Endothelial cell of umbilical vein (primary cell): ENCODE measurements at regions not wholly inside any gene's neighbourhood (a gene's known extent, or its start where the extent isn't known, plus 50 kb on each side); places are given as distances from the start of the nearest gene placed in this dataset.

Experiments
- BruUV-seq: library from RNA; stranded (reverse); fragments of 400-500 nt; replicated peaks from 2 replicates; lab custom pipeline; 2021; lab: Mats Ljungman, UMichigan
- CTCF ChIA-PET: fragments of 300-600, 350-600 bp; sonication (Branson Sonifier 250); formaldehyde crosslinking; loops from one replicate; lab custom pipeline; 2021; ENCODE audit warnings: antibody characterized with exemption, inconsistent platforms; lab: Charles Lee
- POLR2A ChIA-PET: fragments of 300-600, 350-600 bp; sonication (Branson Sonifier 250); formaldehyde crosslinking; loops from one replicate; lab custom pipeline; 2021; ENCODE audit warnings: antibody characterized with exemption, inconsistent platforms; lab: Charles Lee
- DNase-seq: peaks from one replicate; pipeline ENCODE4 v3.0.0-alpha.2; 2011; ENCODE audit warnings: low read depth, low spot score
- FAIRE-seq: peaks from 2 replicates; lab custom pipeline; 2011; peaks lifted over from hg19 to GRCh38; lab: Jason Lieb, UNC
- H2AFZ ChIP-seq: 2 replicates; pipeline ENCODE4 v1.6.0; 2012; ENCODE audit warnings: low read depth, low read length, control low read depth, inconsistent platforms
- H3K27ac ChIP-seq: 2 replicates; pipeline ENCODE4 v1.5.1; 2011; ENCODE audit warnings: low read depth, mild to moderate bottlenecking, control low read depth, low read length, moderate library complexity; ENCODE audit not compliant: insufficient read depth
- H3K27me3 ChIP-seq, 2 experiments: 2 replicates each; pipeline versions ENCODE4 v1.6.0 to v1.6.1; 2011; ENCODE audit warnings: low read length in 2 of 2, mixed read lengths in 1 of 2; ENCODE audit not compliant: control insufficient read depth in 2 of 2, insufficient read depth in 2 of 2
- H3K36me3 ChIP-seq, 2 experiments: 2 replicates in 1 of 2; 3 replicates in 1 of 2; pipeline ENCODE4 v1.5.1; 2011; ENCODE audit warnings: low read length in 2 of 2, mild to moderate bottlenecking in 1 of 2, moderate library complexity in 1 of 2; ENCODE audit not compliant: control insufficient read depth in 2 of 2, insufficient read depth in 2 of 2; ENCODE audit errors: extremely low read depth in 1 of 2
- H3K4me1 ChIP-seq: 3 replicates; pipeline ENCODE4 v1.5.1; 2011; ENCODE audit warnings: mild to moderate bottlenecking, low read length; ENCODE audit not compliant: control insufficient read depth, insufficient read depth; ENCODE audit errors: extremely low read depth
- H3K4me2 ChIP-seq: 2 replicates; pipeline ENCODE4 v1.6.1; 2011; ENCODE audit warnings: low read length, control low read depth, mixed read lengths; ENCODE audit not compliant: insufficient read depth
- H3K4me3 ChIP-seq, 3 experiments: fragments of 200-600 bp in 1 of 3; sonication (generic), shearing (Covaris generic) in 1 of 3; replicated peaks in 1 of 3; 2 replicates each; pipeline ENCODE4 v1.5.1; 2011 to 2016; ENCODE audit warnings: control low read depth in 3 of 3, low read length in 3 of 3, mild to moderate bottlenecking in 2 of 3, inconsistent platforms in 1 of 3, low read depth in 1 of 3, moderate library complexity in 1 of 3; ENCODE audit not compliant: insufficient read depth in 1 of 3
- H3K79me2 ChIP-seq: 2 replicates; pipeline ENCODE4 v1.6.0; 2012; ENCODE audit warnings: low read length, inconsistent platforms; ENCODE audit not compliant: control insufficient read depth, insufficient read depth
- H3K9ac ChIP-seq: replicated peaks from 2 replicates; pipeline ENCODE3; 2011; ENCODE audit warnings: low read length, control low read depth; ENCODE audit not compliant: insufficient read depth; ENCODE audit errors: extremely low read depth
- H3K9me1 ChIP-seq: replicated peaks from 3 replicates; pipeline ENCODE4 v1.6.0; 2011; ENCODE audit warnings: mild to moderate bottlenecking, low read length; ENCODE audit not compliant: control insufficient read depth, insufficient read depth; ENCODE audit errors: extremely low read depth
- H3K9me3 ChIP-seq: replicated peaks from 2 replicates; pipeline ENCODE4 v1.5.1; 2012; ENCODE audit warnings: low read length, inconsistent platforms; ENCODE audit not compliant: control insufficient read depth, insufficient read depth
- H4K20me1 ChIP-seq: replicated peaks from 2 replicates; pipeline ENCODE3; 2011; ENCODE audit warnings: mild to moderate bottlenecking, low read length; ENCODE audit not compliant: control insufficient read depth, insufficient read depth; ENCODE audit errors: extremely low read depth
- EZH2 ChIP-seq: IDR thresholded peaks from 2 replicates; pipeline ENCODE4 v1.6.1; 2012; ENCODE audit warnings: borderline replicate concordance, low read depth, mild to moderate bottlenecking, moderate library complexity, low read length, inconsistent platforms; ENCODE audit not compliant: severe bottlenecking
- FOS ChIP-seq: IDR thresholded peaks from 2 replicates; pipeline ENCODE4 v1.6.1; 2011; ENCODE audit warnings: mild to moderate bottlenecking, low read length, moderate library complexity, borderline replicate concordance; ENCODE audit not compliant: insufficient read depth
- GATA2 ChIP-seq: IDR thresholded peaks from 2 replicates; pipeline ENCODE4 v1.7.0; 2011; ENCODE audit warnings: low read depth, mild to moderate bottlenecking, moderate library complexity, mixed read lengths, low read length; ENCODE audit not compliant: insufficient read length, insufficient read depth
- JUN ChIP-seq: IDR thresholded peaks from 2 replicates; pipeline ENCODE4 v1.6.1; 2011; ENCODE audit warnings: borderline replicate concordance, low read depth; ENCODE audit not compliant: insufficient read length, insufficient read depth
- MYC ChIP-seq: IDR thresholded peaks from one replicate; pipeline ENCODE4 v1.6.1; 2011; ENCODE audit warnings: mild to moderate bottlenecking, low read depth, low read length
- POLR2AphosphoS5 ChIP-seq: IDR thresholded peaks from 2 replicates; pipeline ENCODE4 v1.6.1; 2012; ENCODE audit warnings: low read depth, mild to moderate bottlenecking, control low read depth, low read length, moderate library complexity; ENCODE audit not compliant: insufficient read depth
- dilution Hi-C: fragments of 300-500 bp; cut with MboI; formaldehyde crosslinking; loops from one replicate; pipeline ENCODE4 v1.15.0; 2019; ENCODE audit warnings: low sequenced_read_pairs; ENCODE audit not compliant: extremely low pct_ligation_motif_present
- intact Hi-C: fragments of 100-400 bp; cut with micrococcal nuclease; formaldehyde crosslinking; loops from one replicate; pipeline ENCODE4 v1.10.0; 2022
- TF ChIP-seq, protein P1 (sequence below), 2 donors: IDR thresholded peaks; 1 replicate in 1 of 2; 2 replicates in 1 of 2; pipeline ENCODE4 v1.5.1; 2011; ENCODE audit warnings: low read length in 2 of 2, mild to moderate bottlenecking in 2 of 2, moderate library complexity in 2 of 2, control low read depth in 1 of 2, inconsistent platforms in 1 of 2, low read depth in 1 of 2; ENCODE audit not compliant: insufficient read depth in 1 of 2; ENCODE audit errors: extremely low read depth in 1 of 2

GRCh38 chr1:69201716-69202115 lies 366.0 kb upstream of the LRRC7 start:
- ChIA-PET CTCF (no interaction called here), POLR2A (no interaction called here)
- FAIRE-seq, result no peak
- Histone ChIP-seq H3K4me3 (no peak overlapping the region), H3K79me2 (no peaks in the 10 kb centered on the region), H3K27me3 (no peaks in the 10 kb centered on the region), H3K4me2 (no peak overlapping the region), H3K9ac (no peak overlapping the region), H2AFZ (no peak overlapping the region), H3K4me1 (no peaks in the 10 kb centered on the region), H3K9me1 (no peaks in the 10 kb centered on the region), H3K27ac (no peak overlapping the region), H3K9me3 (no peaks in the 10 kb centered on the region), H3K36me3 (no peaks in the 10 kb centered on the region), H4K20me1 (no peaks in the 10 kb centered on the region)
- intact Hi-C loops, result no loop called here
- TF ChIP-seq EZH2 (no peak), JUN (no peak), POLR2AphosphoS5 (no peak), GATA2 (no peak), FOS (no peak), MYC (no peak)
- TF ChIP-seq, protein P1, sequence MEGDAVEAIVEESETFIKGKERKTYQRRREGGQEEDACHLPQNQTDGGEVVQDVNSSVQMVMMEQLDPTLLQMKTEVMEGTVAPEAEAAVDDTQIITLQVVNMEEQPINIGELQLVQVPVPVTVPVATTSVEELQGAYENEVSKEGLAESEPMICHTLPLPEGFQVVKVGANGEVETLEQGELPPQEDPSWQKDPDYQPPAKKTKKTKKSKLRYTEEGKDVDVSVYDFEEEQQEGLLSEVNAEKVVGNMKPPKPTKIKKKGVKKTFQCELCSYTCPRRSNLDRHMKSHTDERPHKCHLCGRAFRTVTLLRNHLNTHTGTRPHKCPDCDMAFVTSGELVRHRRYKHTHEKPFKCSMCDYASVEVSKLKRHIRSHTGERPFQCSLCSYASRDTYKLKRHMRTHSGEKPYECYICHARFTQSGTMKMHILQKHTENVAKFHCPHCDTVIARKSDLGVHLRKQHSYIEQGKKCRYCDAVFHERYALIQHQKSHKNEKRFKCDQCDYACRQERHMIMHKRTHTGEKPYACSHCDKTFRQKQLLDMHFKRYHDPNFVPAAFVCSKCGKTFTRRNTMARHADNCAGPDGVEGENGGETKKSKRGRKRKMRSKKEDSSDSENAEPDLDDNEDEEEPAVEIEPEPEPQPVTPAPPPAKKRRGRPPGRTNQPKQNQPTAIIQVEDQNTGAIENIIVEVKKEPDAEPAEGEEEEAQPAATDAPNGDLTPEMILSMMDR (IDR thresholded peaks at IDR 0.05; ENCODE audit: extremely low read depth in 1 of 2, insufficient read depth in 1 of 2, low read depth in 1 of 2, low read length in 2 of 2), result no peak
- BruUV-seq, result no TSS peak
- DNase-seq, result no peak
- dilution Hi-C loops, result no loop called here
